Astrocyte of the cerebellum (primary cell): ENCODE measurements at regions not wholly inside any gene's neighbourhood (a gene's known extent, or its start where the extent isn't known, plus 50 kb on each side); places are given as distances from the start of the nearest gene placed in this dataset.

Experiments used
- DNase-seq: peaks from one replicate; pipeline ENCODE4 v3.0.0-alpha.2; 2011; ENCODE audit warnings: low read depth
- H3K4me3 ChIP-seq: 2 replicates; pipeline ENCODE4 v1.5.1; 2011; ENCODE audit warnings: mild to moderate bottlenecking, low read depth, low read length, moderate library complexity
- in situ Hi-C: cut with HindIII; loops from 2 replicates; pipeline ENCODE4 v1.10.0; 2017; ENCODE audit warnings: low sequenced_read_pairs
- TF ChIP-seq, protein P1 (sequence below): IDR thresholded peaks from 2 replicates; pipeline ENCODE4 v1.5.1; 2012; ENCODE audit warnings: low read length, low read depth, moderate library complexity, mild to moderate bottlenecking; ENCODE audit errors: missing control alignments

GRCh38 chr14:51468523-51468922, 183.2 kb upstream of the FRMD6 start:
- no peak overlapping the region for H3K4me3 ChIP-seq
- TF ChIP-seq, protein P1, sequence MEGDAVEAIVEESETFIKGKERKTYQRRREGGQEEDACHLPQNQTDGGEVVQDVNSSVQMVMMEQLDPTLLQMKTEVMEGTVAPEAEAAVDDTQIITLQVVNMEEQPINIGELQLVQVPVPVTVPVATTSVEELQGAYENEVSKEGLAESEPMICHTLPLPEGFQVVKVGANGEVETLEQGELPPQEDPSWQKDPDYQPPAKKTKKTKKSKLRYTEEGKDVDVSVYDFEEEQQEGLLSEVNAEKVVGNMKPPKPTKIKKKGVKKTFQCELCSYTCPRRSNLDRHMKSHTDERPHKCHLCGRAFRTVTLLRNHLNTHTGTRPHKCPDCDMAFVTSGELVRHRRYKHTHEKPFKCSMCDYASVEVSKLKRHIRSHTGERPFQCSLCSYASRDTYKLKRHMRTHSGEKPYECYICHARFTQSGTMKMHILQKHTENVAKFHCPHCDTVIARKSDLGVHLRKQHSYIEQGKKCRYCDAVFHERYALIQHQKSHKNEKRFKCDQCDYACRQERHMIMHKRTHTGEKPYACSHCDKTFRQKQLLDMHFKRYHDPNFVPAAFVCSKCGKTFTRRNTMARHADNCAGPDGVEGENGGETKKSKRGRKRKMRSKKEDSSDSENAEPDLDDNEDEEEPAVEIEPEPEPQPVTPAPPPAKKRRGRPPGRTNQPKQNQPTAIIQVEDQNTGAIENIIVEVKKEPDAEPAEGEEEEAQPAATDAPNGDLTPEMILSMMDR = no peak
- in situ Hi-C loops = no loop called here
- no peak for DNase-seq

GRCh38 chr14:51472881-51473280, 178.8 kb upstream of the FRMD6 start:
- H3K4me3 ChIP-seq = no peak overlapping the region
- no peak for DNase-seq
- in situ Hi-C loops = no loop called here
- TF ChIP-seq, protein P1 = no peak

DNA sequence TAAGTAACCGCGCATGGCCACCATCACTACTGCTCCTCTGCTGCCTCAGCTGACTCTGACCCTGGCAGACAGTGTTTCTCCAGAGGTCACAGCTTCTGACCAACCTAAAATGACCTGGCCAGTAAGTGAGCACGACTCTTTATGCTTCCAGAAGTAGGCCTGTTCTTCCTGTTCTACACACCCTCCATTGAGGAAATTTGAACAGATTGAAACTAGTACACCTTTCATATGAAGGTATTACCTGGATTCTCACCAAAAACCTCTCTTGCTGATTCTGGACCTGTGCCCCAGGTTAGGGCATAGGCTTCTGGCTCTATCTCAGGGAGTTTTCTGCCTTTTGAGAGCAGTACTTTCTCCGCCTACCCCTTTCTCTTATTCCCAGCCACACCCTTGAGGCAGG, 178.4 kb upstream of the FRMD6 start:
- DNase-seq = no peak

GRCh38 chr14:51473808-51474565, 177.7 kb upstream of the FRMD6 start:
- in situ Hi-C loops = no loop called here
- H3K4me3 ChIP-seq = no peak overlapping the region
- DNase-seq = no peak
- TF ChIP-seq, protein P1 = no peak

More for the DNA sequence above, 178.4 kb upstream of the FRMD6 start:
- in situ Hi-C loops = no loop called here
- H3K4me3 ChIP-seq = no peak overlapping the region
- TF ChIP-seq, protein P1 = no peak

GRCh38 chr14:51474854-51475253, 176.9 kb upstream of the FRMD6 start:
- TF ChIP-seq, protein P1 = no peak
- no peak for DNase-seq
- in situ Hi-C loops = no loop called here
- no peak overlapping the region for H3K4me3 ChIP-seq

DNA sequence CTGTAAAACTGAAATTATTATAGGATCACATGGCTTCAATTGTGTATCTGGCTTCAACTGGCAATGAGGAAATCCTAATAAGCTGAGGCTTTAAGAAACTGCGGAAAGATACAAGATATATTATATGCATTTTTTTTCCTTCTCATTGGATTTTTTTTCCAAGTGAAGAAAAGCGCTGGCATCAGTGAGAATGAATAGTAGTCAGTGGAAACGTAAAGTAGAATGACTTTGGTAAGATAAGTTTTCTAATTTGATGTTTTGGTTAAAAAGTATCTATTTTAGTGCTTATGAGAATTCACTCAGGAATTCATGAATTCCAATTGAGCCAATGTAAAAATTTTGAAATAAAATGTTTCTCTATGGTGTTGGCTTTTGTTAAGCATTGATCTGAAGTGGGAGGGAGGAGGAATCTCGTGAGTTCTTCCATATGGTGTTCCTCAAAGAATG, 173.5 kb upstream of the FRMD6 start:
- TF ChIP-seq, protein P1 = no peak
- in situ Hi-C loops = no loop called here
- DNase-seq = no peak
- H3K4me3 ChIP-seq = no peak overlapping the region
